ENCODE measurements at regions not wholly inside any gene's neighbourhood (a gene's known extent, or its start where the extent isn't known, plus 50 kb on each side); places are given as distances from the start of the nearest gene placed in this dataset.

- no peak for TF ChIP-seq CTCF (IDR thresholded peaks at IDR 0.05)
- no peak for TF ChIP-seq EZH2 (IDR thresholded peaks at IDR 0.05; ENCODE audit: borderline replicate concordance, insufficient read depth, low read depth, low read length, poor library complexity, severe bottlenecking)
Measured at GRCh38 chr10:109450702-109451101, 472.6 kb downstream of the XPNPEP1 start.

All from B cell (primary cell).